DMS 273 (cell line): ENCODE measurements at regions not wholly inside any gene's neighbourhood (a gene's known extent, or its start where the extent isn't known, plus 50 kb on each side); places are given as distances from the start of the nearest gene placed in this dataset.
"Not testable (repeated sequence)": the region's sequence is repeated elsewhere in the genome, so short reads cannot be mapped to it uniquely, and the experiment has no call there.

Source experiments
- DNase-seq: peaks from one replicate; lab custom pipeline; 2025; ENCODE audit not compliant: unreplicated experiment; lab: John Stamatoyannopoulos, UW

DNA sequence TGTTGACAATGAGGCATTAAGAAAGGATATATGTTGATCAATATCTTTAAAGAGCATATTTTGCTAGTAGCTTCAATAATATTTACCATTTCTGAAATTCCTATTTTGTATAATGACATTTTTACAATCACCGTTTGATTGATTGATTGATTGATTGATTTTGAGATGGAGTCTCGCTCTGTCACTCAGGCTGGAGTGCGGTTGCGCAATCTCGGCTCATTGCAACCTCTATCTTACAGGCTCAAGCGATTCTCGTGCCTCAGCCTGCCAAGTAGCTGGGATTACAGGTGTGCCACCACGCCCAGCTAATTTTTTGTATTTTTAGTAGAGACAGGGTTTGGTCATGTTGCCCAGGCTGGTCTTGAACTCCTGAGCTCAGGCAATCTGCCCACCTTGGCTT is 150.9 kb upstream of the TEX13D start:
- not testable (repeated sequence) for DNase-seq

DNA sequence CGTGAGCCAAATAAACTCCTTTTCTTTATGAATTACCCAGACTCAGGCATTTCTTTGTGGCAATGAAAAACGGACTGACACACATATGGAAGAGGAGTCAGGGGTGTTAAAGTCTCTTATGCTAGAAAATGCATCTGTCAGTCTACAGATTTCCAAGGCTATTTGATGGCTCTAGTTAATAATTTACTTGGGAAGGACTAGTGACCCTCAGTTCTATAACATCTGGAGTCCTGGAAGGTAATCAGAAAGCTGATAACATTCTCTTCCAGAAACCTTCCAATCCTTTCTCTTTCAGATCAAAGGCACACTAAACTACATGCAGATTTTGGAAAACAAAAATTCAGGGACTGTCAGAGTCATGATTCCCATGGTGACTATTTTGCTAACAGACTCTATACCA is 142.0 kb upstream of the TEX13D start:
- no peak for DNase-seq

DNA sequence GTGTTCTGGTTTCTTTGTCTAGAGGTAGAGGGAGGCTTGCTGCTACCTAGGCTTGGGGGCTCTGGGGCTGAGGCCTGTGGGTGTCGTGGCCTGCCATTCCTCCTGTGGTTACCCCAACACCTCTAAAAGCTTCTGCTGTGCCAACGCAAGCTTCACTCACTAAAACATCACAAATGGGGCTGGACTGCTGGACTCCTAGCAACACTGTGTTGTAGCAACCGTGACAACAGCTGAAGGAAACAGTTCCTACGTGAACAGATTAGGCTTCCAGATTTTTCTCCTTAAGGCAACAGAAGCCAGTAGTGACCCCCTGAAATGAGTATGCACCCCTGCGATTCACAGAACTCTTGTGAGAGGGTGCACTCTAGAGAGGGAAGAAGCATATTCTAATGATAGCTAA is 138.3 kb upstream of the TEX13D start:
- DNase-seq, result no peak

GRCh38 chrX:124194901-124195300 is 137.6 kb upstream of the TEX13D start:
- DNase-seq, result no peak

- no peak for DNase-seq
These were observed 129.1 kb upstream of the TEX13D start for GRCh38 chrX:124203311-124203710.

- DNase-seq, result no peak
These were observed 123.8 kb upstream of the TEX13D start for GRCh38 chrX:124208660-124209059.

GRCh38 chrX:124209792-124210576 is 122.5 kb upstream of the TEX13D start:
- no peak for DNase-seq

- peak; percentile 65 for DNase-seq
These were observed 121.0 kb upstream of the TEX13D start for GRCh38 chrX:124211312-124211942.

DNA sequence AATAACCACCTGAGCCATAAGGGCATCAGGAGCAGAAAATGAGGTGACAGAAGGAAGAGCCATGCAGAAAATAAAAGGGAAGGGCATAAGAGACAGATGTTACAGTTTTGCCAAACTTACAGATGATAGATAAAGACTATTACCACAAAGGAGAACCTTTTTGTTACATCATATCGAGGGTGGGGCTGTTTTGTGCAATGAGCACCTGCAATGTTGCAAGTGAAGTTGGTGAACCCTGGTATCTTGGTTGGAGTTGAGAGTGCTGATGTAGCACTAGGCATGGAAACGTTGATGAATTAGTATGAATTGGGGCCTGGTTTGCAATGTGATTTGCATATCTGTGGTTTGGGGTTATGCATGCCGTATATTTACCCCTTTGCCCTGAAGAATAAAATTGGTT is 119.8 kb upstream of the TEX13D start:
- no peak for DNase-seq

- no peak for DNase-seq
These were observed 116.7 kb upstream of the TEX13D start for GRCh38 chrX:124215786-124216185.

DNA sequence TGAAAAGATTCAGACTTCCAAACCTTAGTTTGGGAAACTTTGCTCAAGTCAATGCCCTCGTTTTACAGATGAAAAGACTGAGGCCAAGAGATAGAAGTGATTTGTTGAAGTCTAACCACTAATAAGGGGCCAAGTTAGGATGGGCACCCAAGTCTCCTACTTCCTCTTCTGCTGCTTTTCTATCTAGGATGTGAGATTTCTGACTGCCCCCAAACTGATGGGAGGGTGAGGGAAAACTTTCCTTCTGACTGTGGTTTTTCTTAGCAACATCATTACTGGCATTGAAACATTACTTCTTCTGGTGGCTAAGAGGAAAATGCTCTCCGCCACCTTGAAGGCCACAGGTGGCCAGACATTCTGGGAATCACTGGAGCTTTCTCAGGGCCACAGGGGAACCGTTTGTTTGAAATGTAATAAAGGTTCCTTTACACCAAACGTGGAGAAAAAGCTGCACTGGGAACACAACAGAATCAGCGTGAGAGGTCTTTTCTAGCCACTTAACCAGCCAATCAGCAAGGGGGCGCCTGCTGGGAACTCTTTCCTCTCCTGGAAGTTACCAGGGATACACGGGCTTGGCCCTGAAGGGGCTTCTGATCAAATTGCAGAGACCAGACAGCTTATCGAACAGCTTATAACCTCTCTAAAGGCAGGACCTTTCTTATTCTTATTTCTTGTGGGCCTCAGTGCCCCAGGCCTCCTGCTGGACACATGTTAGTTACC is 115.9 kb upstream of the TEX13D start:
- DNase-seq, result peak; percentile 7

GRCh38 chrX:124217304-124218251 is 114.9 kb upstream of the TEX13D start:
- DNase-seq, result no peak

- no peak for DNase-seq
These were observed 108.9 kb upstream of the TEX13D start for GRCh38 chrX:124223524-124223923.

- no peak for DNase-seq
These were observed 107.9 kb upstream of the TEX13D start for GRCh38 chrX:124224528-124224927.

DNA sequence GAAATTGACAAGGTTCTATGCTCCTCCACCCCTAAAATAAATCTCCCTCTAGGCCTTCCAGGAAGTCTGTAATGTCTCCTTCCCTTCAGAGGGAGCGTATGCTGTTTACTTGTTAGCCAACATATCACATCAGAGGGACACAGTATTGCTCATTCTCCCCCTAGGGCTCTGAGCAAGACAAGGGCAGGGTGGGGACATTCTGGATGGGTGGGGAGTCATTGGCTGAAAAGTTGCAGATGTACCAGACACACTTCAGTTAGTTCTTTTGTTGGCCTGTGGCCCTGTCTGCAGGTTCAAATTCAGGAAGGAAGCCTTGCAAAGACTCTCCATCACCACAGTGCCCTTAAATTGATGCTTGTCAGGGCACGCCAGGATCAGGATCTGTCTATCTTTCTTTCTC is 106.3 kb upstream of the TEX13D start:
- DNase-seq, result no peak

GRCh38 chrX:124228849-124229248 is 103.6 kb upstream of the TEX13D start:
- no peak for DNase-seq

GRCh38 chrX:124229374-124229773 is 103.1 kb upstream of the TEX13D start:
- DNase-seq, result no peak

- no peak for DNase-seq
These were observed 101.6 kb upstream of the TEX13D start for GRCh38 chrX:124230655-124231450.

DNA sequence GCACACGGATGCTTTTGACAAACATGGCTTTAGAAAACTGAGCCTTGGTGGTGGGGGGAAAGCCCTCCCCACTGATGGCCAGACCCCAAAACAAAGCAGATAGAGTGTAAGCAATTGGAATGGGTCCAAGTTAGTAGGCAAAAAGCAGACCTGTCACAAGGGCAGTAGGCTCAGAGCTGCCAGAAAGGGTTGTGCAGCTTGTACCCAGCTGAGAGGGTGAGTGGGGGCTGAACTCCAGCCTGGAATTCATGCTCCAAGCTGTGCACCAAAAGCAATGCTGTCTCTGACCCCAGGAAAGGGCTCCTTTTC is 101.1 kb upstream of the TEX13D start:
- no peak for DNase-seq

DNA sequence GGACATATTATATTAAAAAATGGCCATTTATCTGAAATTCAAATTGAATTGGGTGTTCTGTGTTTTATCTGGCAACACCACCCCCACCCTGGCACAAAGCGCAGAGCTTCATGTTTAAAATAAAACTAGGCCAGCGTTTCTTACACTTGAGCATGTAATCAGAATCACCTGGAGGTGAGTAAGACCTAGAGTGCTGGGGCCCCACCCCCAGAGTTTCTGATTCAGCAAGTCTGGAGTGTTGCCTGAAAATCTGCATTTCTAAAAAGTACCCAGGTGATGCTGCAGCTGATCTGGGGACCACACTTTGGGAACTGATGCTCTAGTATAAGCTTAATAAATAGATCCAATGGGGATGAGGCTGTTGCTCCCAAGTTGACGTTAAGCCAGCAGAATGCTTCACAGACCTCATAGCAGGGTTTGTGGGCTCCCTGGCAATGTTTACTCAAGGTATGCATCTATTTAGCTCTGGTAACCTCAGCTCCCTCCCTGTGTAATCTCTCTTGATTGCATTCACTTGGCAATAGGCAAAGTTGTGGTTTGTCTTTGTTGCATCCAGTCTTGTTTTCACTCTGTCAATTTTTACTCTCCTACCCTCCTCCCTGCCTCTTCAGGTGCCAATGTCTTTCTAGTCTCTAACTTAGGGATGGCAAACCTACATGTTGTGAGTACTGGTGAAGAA is 99.8 kb upstream of the TEX13D start:
- DNase-seq, result no peak
